K562 (cell line): ENCODE measurements at regions not wholly inside any gene's neighbourhood (a gene's known extent, or its start where the extent isn't known, plus 50 kb on each side); places are given as distances from the start of the nearest gene placed in this dataset.

ENCODE experiments used
- BDP1 ChIP-seq: IDR thresholded peaks from 3 replicates; pipeline ENCODE4 v1.6.1; 2011; ENCODE audit not compliant: insufficient read length, insufficient read depth
- CHD2 ChIP-seq: IDR thresholded peaks from 2 replicates; pipeline ENCODE4 v1.6.1; 2011; ENCODE audit warnings: low read depth, low read length
- CREBBP ChIP-seq: IDR thresholded peaks from one replicate; pipeline ENCODE4 v1.6.1; 2012; ENCODE audit warnings: low read depth, mild to moderate bottlenecking, control low read depth, inconsistent platforms, low read length
- CTBP1 ChIP-seq: fragments of 450-650 bp; IDR thresholded peaks from 2 replicates; pipeline ENCODE4 v1.6.1; 2016; ENCODE audit warnings: borderline replicate concordance
- FOXK2 ChIP-seq, 2 experiments: fragments of 450-650 bp; IDR thresholded peaks in 1 of 2; conservative IDR thresholded peaks in 1 of 2; 2 replicates each; pipeline ENCODE4 v1.6.1; 2016; ENCODE audit warnings: low read depth in 2 of 2, mild to moderate bottlenecking in 1 of 2
- HES1 ChIP-seq: fragments of 450-650 bp; IDR thresholded peaks from 2 replicates; pipeline ENCODE4 v1.6.1; 2016; ENCODE audit warnings: low read depth, mild to moderate bottlenecking, moderate library complexity
- LEF1 ChIP-seq: fragments of 450-650 bp; IDR thresholded peaks from 2 replicates; pipeline ENCODE4 v1.6.1; 2016; ENCODE audit warnings: mild to moderate bottlenecking
- MCM7 ChIP-seq, 2 experiments: fragments of 450-650 bp; IDR thresholded peaks; 2 replicates each; pipeline ENCODE4 v1.6.1; 2016 to 2018
- MEF2D ChIP-seq: conservative IDR thresholded peaks from 2 replicates; pipeline ENCODE4 v1.6.1; 2016; ENCODE audit warnings: low read depth, missing genetic modification characterization, missing compliant biosample characterization
- NFIC ChIP-seq: fragments of 450-650 bp; IDR thresholded peaks from 2 replicates; pipeline ENCODE4 v1.6.1; 2017; ENCODE audit warnings: mild to moderate bottlenecking, inconsistent platforms
- POLR3G ChIP-seq: IDR thresholded peaks from 2 replicates; pipeline ENCODE4 v1.6.1; 2011; ENCODE audit not compliant: insufficient read length, insufficient replicate concordance; ENCODE audit errors: extremely low read depth
- PRPF4 ChIP-seq: fragments of 200-400 bp; formaldehyde crosslinking; IDR thresholded peaks from one replicate; pipeline ENCODE4 v1.6.1; 2017; ENCODE audit warnings: low read length, low read depth, mild to moderate bottlenecking; ENCODE audit not compliant: insufficient read depth, poor library complexity, severe bottlenecking
- PTRF ChIP-seq: fragments of 450-650 bp; IDR thresholded peaks from 2 replicates; pipeline ENCODE4 v1.6.1; 2016; ENCODE audit warnings: mild to moderate bottlenecking, missing genetic modification characterization, missing compliant biosample characterization
- RAD51 ChIP-seq: fragments of 450-650 bp; IDR thresholded peaks from 2 replicates; pipeline ENCODE4 v1.7.1; 2016; ENCODE audit warnings: low read depth, mild to moderate bottlenecking, borderline replicate concordance
- RBM14 ChIP-seq: fragments of 200-400 bp; formaldehyde crosslinking; IDR thresholded peaks from 2 replicates; pipeline ENCODE4 v1.6.1; 2018; ENCODE audit warnings: low read depth, mild to moderate bottlenecking, low read length, moderate library complexity, borderline replicate concordance; ENCODE audit not compliant: insufficient read depth
- SMARCA5 ChIP-seq: fragments of 450-650 bp; IDR thresholded peaks from 2 replicates; pipeline ENCODE4 v1.6.1; 2016
- TAF1 ChIP-seq: IDR thresholded peaks from 2 replicates; pipeline ENCODE4 v1.6.1; 2011; ENCODE audit warnings: mild to moderate bottlenecking, low read length, moderate library complexity; ENCODE audit not compliant: insufficient read depth, control insufficient read depth, severe bottlenecking; ENCODE audit errors: extremely low read depth
- TAF7 ChIP-seq: fragments of 450-650 bp; IDR thresholded peaks from 2 replicates; pipeline ENCODE4 v1.6.1; 2016; ENCODE audit warnings: missing genetic modification characterization, missing compliant biosample characterization
- USF2 ChIP-seq: sonication (generic); formaldehyde crosslinking; IDR thresholded peaks from 2 replicates; pipeline ENCODE4 v1.5.0; 2020; ENCODE audit warnings: missing genetic modification reagents
- ZBTB17 ChIP-seq: fragments of 450-650 bp; formaldehyde crosslinking; IDR thresholded peaks from 2 replicates; pipeline ENCODE4 v1.4.0; 2020; ENCODE audit warnings: mild to moderate bottlenecking
- ZFX ChIP-seq: sonication (generic); formaldehyde crosslinking; IDR thresholded peaks from 2 replicates; pipeline ENCODE4 v1.8.0; 2022; ENCODE audit warnings: mild to moderate bottlenecking, missing genetic modification reagents, moderate library complexity
- ZKSCAN1 ChIP-seq: fragments of 150-350 bp; IDR thresholded peaks from 2 replicates; pipeline ENCODE4 v1.6.1; 2016; ENCODE audit warnings: low read depth, low read length
- ZNF431 ChIP-seq: sonication (generic); formaldehyde crosslinking; IDR thresholded peaks from 2 replicates; pipeline ENCODE4 v1.8.0; 2022; ENCODE audit warnings: mild to moderate bottlenecking, missing genetic modification reagents
- ZSCAN32 ChIP-seq: fragments of 450-650 bp; formaldehyde crosslinking; IDR thresholded peaks from 2 replicates; pipeline ENCODE4 v1.4.0; 2020; ENCODE audit warnings: mild to moderate bottlenecking, moderate library complexity
- TF ChIP-seq, protein P1 (sequence below): fragments of 450-650 bp; IDR thresholded peaks from 2 replicates; pipeline ENCODE4 v1.6.1; 2018; ENCODE audit not compliant: partially characterized antibody

DNA sequence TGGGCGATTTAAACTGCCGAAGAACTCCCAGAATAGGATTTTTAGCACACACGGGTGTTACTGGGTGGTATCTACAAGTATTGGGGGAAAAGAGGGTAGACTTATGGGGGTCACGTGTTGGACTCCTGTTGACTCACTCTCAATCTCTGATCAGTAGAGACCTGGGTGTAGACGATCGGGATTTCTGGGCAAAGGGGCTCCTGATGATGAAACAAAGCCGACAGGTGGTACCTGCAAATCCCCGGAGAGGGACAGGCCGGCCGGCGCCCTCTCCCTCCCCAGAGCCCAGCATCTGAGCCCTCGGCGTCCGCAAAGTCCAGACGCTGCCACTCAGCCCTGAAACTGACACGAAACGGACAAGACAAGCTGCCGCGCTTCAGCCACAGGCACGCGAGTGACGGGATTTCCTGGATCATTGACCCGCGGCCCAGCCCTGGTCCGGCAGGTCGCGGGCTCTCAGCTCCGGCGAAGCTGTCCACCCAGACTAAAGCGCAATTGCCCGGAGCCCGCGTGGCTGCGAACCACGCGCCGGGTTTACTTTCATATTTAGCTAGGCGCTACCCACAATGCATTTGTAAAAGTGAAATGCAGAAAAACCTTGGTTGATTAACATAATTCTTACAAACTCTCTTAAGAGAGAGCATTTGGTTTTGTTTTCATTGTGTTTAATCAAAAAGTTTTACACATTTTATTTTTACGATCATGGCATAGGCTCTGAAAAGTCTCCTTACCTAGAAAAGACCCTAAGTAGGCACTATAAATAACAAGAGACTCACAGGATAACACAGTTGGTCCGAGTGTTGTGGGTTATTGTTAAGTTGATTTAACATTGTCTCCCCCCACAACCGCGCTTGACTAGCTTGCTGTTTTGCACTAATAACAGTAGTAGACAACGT is 56.9 kb upstream of the EZH2 start (continued):
- TF ChIP-seq HES1 (peak; percentile 69; the same call in 1 of the 2 replicates), TAF1 (peak; percentile 89), MEF2D (tag) (0 out of 2 replicates have a peak, but pooled peaks have one; percentile 15), RBM14 (0 out of 2 replicates have a peak, but pooled peaks have one; percentile 60), CHD2 (peak; percentile 37; the same call in 1 of the 2 replicates), ZBTB17 (no peak), ZNF431 (CRISPR knock-in tag) (peak; percentile 76), SMARCA5 (0 out of 2 replicates have a peak, but pooled peaks have one; percentile 17), FOXK2 (conservative IDR thresholded peaks at IDR 0.05 in 1 of 2, IDR thresholded peaks at IDR 0.05 in 1 of 2; ENCODE audit: low read depth in 2 of 2) (peak; percentile 83 to 87; a peak in 3 of 4 replicates), ZKSCAN1 (peak; percentile 61), LEF1 (no peak; the same call in none of the 2 replicates), POLR3G (peak; percentile 58), TAF7 (tag) (peak; percentile 84), RAD51 (peak; percentile 92), ZFX (CRISPR knock-in tag) (peak; percentile 87), CREBBP (no peak), PTRF (tag) (no peak), NFIC (peak; percentile 72), MCM7 (IDR thresholded peaks at IDR 0.05) (no peak), ZSCAN32 (no peak), CTBP1 (peak; percentile 91), BDP1 (peak; percentile 83), USF2 (peak; percentile 89), PRPF4 (peak; percentile 84)
- TF ChIP-seq, protein P1, sequence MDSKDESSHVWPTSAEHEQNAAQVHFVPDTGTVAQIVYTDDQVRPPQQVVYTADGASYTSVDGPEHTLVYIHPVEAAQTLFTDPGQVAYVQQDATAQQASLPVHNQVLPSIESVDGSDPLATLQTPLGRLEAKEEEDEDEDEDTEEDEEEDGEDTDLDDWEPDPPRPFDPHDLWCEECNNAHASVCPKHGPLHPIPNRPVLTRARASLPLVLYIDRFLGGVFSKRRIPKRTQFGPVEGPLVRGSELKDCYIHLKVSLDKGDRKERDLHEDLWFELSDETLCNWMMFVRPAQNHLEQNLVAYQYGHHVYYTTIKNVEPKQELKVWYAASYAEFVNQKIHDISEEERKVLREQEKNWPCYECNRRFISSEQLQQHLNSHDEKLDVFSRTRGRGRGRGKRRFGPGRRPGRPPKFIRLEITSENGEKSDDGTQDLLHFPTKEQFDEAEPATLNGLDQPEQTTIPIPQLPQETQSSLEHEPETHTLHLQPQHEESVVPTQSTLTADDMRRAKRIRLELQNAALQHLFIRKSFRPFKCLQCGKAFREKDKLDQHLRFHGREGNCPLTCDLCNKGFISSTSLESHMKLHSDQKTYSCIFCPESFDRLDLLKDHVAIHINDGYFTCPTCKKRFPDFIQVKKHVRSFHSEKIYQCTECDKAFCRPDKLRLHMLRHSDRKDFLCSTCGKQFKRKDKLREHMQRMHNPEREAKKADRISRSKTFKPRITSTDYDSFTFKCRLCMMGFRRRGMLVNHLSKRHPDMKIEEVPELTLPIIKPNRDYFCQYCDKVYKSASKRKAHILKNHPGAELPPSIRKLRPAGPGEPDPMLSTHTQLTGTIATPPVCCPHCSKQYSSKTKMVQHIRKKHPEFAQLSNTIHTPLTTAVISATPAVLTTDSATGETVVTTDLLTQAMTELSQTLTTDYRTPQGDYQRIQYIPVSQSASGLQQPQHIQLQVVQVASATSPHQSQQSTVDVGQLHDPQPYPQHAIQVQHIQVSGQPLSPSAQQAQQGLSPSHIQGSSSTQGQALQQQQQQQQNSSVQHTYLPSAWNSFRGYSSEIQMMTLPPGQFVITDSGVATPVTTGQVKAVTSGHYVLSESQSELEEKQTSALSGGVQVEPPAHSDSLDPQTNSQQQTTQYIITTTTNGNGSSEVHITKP: peak; percentile 78
